Stimulated activated CD8-positive, alpha-beta memory T cell treated with anti-CD3 and anti-CD28 coated beads, Interleukin-15, amount 100 ng/mL, for 4 hours (primary cell): ENCODE measurements at regions not wholly inside any gene's neighbourhood (a gene's known extent, or its start where the extent isn't known, plus 50 kb on each side); places are given as distances from the start of the nearest gene placed in this dataset.
"Not testable (repeated sequence)": the region's sequence is repeated elsewhere in the genome, so short reads cannot be mapped to it uniquely, and the experiment has no call there.

Source experiments
- DNase-seq, 2 donors: peaks; one replicate each; pipeline ENCODE4 v3.0.0-alpha.2; 2020; ENCODE audit warnings: low read depth in 2 of 2

DNA sequence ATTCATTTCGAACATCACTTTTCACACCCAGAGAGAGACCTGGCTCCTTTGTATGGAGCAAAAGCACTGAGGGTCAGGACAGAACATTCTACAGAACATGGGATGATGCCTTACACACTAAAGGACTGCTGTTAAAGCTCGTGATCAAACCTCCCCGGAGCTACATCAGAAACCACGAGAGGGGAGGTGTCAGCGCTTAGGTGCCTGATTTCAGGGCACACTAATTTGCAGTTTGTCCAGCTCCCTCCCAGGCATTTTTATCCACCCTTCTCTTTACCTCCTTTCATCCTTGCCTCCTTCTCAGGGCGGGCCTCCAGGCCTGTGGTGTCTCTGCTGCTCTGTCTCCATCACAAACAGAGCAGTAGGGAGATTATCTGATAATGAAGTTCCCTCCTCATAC is 127.5 kb downstream of the VPREB1 start:
- DNase-seq = no peak

DNA sequence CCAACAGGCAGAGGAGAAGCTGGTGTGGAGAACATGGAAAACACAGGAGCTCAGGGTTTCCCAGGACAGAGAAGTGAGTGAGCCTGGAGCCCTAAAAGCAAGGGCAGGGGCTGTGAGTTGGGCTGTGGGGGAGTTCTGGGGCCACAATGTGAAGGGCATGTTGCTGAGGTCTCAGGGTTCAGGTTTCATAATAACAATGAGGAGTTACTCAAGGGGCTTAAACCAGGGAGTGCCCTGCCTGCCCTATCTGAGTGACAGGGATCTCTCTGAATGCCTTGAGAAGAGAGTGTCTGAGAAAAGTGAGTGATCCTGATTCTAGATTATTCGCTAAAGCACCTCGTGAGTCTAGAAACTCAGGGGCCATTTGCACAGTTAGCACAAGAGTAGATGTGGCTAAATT is 129.6 kb downstream of the VPREB1 start:
- no peak for DNase-seq

DNA sequence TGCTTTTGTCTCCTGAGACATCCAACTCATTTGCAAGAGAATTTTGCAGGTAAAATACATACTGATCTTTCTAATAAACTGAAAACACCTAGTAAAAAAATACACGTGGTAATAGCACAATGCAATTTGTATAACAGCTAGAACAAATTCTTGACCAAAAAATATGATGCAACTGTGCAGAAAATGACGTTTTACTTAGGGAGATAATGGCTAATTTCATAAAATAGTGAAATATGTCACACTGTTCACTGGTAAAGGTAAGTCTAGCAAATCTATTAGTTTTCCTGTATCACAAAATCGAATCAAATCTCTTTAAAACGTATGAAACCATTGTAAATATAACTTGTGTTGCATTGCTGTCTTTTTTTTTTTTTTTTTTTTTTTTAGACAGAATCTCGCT is 130.0 kb downstream of the VPREB1 start:
- DNase-seq = no peak

DNA sequence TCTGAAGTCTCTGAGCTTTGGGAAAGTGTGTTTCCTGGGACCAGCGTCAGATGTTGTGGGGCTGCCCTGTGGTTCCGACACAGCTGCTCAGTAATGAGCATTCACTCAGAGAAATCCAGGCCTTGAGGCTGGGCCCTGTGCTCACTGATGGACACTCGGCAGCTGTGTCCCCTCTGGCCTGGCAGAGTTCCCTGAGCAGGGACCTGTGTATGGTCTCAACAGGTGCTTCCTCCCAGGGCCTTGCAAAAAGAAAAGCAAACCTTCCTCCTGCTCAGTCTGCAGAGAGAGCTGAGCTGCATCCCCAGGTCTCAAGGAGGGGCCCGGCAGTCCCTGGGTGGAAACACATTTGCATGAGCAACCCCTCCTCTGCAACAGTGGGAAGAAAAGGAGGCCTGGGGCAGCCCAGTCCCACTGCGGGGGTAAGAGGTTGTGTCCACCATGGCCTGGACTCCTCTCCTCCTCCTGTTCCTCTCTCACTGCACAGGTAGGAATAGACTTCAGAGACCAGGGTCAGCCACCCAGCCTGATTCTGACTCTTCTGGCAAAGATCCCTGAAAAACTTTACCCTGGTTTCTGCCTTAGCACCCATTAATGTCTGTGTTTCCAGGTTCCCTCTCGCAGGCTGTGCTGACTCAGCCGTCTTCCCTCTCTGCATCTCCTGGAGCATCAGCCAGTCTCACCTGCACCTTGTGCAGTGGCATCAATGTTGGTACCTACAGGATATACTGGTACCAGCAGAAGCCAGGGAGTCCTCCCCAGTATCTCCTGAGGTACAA is 131.2 kb downstream of the VPREB1 start:
- no peak for DNase-seq

DNA sequence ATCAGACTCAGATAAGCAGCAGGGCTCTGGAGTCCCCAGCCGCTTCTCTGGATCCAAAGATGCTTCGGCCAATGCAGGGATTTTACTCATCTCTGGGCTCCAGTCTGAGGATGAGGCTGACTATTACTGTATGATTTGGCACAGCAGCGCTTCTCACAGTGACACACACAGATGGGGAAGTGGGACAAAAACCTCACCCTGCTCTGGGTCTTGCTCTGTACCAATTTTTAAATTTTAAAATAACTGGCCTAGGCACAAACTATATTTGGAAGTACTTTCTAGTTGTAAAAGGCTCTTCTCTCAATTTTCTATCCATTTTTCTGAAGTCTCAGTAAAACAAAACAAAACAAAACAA is 131.7 kb downstream of the VPREB1 start:
- no peak for DNase-seq

DNA sequence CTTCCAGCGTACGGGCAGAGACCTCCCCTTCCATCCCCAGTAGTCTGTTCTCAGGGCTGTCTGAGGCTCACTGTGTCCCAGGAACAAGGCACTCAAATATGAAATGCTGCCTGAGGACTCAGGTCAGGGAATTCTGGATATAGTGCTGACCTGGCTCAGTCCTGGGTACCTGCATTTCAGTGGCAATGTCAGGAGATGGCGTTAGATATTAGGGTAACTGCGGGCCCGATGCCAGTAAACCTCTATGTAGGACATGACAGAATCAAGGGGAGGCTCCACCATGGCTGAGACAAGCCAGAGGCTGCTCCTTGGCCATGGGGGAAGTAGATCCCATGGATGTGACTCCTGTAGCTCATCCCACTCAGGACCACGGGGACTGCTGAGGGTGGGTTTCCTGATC is 131.7 kb downstream of the ZNF280B start:
- not testable (repeated sequence) for DNase-seq

DNA sequence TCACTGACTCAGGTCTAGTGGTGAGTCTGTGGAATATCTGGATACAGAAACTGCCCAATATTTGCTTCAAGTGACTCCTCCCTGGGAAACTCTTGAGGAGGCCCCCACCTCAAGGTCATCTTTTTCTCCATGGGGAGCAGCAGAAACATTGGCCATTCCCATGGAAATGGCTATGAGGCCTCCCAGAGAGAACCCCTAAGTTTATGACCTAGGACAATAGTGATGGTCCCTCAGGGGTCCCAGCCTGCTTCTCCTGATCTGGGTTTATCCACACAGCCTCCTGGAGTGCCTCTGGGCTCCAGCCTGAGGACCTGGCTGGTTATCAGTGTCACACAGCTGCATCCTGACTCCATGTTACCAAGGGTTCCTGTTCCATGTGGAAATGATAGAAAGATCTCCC is 131.2 kb downstream of the ZNF280B start:
- no peak for DNase-seq

DNA sequence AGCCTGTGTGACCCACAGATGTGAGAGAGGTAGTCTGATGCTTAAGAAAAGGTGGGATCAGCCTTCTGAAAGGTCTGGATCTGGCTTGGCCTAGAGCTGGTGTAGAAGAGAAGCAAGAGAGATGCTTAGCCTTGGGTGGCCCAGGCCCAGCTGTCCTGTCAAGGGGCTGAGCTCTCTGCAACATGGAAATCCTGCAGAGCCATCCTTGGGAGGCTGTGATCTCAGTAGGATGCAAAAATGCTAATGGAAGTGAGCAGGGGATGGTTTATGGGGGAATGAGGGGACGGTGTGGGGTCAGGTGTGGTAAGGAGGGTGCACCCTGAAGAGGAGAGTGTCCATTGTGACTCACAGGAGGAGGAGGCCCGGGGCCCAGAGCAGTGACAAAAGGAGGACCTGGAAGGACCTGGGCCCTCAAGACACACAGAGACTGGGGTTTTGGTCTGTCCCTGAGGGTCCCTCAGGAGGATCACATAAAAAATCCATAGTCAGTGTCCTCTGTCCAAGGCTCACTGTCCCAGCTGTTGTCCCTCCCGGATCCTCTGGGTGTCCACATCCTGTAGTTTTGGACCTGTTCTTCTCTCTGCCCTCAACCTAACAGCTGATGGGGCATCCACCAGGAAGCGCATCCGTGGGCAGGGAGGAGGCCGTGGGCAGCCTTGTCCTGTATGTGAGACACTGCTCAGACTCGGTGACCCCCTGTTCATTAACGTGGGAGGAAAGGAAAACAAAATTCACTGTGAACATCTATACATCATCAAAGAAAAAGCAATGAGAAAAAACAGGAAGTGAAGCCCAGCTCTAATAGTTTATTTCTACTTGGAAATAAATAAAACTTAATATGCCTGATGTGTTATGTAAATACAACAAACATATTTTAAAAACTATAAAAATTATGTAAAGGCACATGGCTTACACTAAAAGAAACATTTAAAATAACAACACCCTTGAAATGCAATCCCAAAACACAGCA is 129.8 kb downstream of the ZNF280B start:
- no peak for DNase-seq

DNA sequence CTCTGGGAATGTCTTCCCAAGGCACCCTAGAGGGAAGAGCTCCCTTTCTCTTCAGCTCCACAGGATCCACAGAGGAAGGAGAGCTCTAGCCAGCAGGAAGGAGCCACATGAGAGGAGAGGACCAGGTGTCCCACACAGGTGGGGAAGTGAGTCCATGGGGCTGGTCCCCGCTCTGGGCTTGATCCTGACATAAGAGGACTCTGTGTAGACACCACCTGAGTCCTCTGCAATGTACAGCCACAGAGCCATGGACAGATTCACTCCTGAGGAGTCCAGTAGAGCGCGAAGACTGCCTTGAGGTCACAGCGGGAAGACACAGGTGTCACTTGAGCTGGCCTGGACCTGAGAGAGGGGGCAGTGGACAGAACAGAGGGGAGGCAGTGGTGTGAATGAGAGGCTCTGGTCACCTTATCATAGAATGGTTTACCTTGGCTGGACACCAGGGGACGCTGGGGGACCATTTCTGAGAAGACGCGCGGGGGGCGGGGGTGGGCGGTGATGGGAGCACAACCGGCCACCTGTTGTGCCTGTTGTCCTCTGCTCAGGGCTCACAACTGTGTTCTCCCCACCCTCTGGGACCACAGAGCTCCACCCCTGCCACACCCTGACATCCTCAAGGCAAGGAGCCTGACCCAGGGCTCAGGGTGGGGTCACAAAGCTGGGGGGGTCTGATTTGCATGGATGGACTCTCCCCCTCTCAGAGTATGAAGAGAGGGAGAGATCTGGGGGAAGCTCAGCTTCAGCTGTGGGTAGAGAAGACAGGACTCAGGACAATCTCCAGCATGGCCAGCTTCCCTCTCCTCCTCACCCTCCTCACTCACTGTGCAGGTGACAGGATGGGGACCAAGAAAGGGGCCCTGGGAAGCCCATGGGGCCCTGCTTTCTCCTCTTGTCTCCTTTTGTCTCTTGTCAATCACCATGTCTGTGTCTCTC is 128.2 kb downstream of the ZNF280B start:
- no peak for DNase-seq

DNA sequence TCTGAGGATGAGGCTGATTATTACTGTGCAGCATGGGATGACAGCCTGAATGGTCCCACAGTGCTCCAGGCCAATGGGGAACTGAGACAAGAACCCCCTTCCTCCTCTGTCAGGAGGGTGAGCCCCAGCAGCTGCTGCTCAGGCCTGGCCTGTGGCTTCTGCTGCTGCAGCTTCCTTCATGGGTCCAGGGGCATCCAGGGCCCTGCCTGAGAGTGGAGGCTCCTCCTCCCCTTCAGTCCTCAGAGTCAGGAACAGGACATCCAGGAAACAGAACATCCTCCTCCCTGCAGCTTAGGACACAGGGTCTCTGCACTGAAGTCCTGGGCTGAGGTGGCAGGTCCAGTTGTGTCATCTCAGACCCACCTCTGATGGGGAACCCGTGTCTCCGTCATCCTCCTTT is 127.2 kb downstream of the ZNF280B start:
- not testable (repeated sequence) for DNase-seq

DNA sequence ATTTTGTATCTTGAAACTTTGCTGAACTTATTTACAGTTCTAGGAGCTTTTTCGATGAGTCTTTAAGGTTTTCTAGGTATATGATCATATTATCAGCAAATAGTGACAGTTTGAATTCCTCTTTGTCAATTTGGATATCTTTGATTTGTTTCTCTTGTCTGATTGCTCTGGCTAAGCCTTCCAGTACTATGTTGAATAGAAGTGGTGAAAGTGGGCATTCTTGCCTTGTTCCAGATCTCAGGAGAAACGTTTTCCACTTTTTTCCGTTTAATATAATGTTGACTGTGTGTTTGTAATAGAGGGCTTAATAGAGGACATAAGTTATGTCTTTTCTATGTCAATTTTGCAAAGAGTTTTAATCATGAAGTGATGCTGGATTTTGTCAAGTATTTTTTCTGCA is 124.3 kb downstream of the ZNF280B start:
- no peak for DNase-seq

DNA sequence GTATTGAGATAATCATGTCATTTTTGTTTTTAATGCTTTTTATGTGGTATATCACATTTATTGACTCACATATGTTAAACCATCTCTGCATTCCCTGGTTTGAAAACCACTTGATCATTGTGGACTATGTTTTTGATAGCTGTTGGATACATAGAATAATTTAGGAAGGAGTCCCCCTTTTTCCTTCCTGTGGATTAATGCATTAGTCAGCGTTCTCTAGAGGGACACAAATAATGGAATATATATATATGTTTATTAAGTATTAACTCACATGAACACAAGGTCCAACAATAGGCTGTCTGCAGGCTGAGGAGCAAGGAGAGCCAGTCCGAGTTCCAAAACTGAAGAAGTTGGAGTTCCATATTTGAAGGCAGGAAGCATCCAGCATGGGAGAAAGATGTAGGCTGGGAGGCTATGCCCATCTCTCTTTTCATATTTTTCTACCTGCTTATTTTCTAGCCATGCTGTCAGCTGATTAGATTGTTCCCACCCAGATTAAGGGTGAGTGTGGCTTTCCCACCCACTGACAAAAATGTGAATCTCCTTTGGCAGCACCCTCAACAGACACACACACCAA is 123.8 kb downstream of the ZNF280B start:
- no peak for DNase-seq

DNA sequence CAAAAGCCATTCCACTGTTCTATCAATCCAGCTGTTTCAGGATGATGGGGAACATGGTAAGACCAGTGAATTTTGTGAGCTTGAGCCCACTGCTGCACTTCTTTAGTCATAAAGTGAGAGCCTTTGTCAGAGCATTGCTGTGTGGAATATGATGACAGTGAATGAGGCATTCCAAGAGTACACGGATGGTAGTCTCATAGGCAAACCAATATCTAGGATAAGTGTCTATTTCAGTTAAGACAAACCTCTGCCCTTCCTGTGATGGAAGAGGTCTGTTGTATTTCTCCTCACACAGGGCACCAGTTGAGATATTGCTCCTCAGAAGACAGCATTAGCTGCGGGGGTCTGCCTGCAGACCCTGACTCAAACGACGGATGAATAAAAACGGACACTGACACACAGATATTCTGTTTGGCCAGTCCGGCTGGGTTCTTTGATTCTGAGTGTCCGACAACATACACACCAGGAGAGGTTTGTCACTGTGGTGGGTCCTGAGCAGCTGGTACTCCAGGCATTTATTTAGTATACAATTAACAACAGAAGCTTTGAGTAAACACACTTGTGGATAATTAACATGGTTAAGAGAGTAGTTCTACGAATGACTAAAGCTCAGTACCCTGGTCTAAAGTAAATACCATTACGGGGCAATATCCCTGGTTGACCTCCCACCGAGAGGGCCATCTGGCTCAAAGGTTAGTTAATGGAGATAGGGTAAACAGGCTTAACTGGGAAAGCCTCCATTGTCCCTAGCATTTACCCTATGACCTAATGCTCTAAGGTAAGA is 121.7 kb downstream of the ZNF280B start:
- no peak for DNase-seq

DNA sequence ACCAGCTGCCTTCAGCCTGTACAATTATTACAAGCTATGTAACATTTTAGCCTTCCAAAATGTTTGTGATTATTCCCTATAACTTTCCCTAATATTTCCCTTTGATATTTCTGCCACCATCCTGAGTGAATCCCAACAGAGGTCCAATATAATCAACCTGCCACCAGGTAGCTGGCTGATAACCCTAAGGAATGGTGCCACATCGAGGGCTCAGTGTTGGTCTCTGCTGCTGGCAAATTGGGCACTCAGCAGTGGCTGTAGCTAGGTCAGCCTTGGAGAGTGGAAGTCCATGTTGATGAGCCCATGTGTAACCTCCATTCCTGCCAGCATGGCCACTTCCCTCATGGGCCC is 121.2 kb downstream of the ZNF280B start:
- no peak for DNase-seq

DNA sequence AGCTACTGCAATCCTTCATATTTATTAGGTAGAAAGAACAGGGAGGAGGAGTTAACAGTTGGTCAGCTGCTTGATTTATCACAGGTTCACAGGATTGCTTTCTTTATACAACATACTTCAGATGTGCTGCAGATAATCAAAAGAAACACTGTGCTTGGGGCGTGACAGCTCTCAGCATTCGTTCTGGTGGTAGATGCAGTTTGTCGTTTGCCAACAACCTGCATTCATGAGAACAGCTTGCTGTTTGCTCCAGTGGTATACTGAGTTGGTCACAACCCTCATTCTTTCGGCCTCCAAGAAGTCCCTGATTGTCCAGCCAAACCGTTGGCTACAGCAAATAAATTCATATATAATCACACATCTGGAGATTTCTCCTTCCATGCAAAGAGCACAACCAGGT is 120.5 kb downstream of the ZNF280B start:
- DNase-seq = no peak

DNA sequence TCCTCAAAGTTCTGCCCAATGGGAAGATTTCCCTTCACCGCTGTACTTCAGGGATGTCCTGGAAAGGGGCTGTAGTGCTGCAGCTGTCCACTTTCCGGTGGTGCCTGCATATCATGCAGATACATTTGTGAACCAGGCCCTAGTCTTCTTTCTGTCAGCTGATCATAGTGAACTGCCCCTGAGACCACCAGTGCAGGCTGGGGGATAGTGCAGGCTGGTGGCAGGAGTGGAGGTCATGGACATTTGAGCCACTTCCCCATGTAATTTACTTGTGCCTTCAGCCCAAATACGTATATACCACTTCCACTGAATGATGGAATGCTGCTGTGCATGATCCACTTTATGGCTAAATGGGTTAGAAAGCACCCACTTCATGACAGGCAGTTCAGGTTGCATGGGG is 120.0 kb downstream of the ZNF280B start:
- no peak for DNase-seq

DNA sequence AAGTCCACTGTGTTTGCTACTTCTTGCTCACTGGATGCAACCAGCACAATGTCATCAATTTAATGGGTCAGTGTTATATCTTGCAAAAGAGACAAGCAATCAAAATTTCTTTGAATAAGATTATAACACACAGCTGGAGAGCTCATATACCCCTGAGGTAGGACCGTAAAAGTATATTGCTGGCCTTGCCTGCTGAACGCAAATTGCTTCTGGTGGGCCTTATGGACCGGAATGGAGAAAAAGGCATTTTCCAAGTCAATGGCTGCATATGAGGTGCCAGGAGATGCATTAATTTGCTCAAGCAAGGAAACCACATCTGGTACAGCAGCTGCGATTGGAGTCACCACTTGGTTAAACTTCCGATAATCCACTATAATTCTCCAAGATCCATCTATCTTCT is 119.1 kb downstream of the ZNF280B start:
- no peak for DNase-seq

DNA sequence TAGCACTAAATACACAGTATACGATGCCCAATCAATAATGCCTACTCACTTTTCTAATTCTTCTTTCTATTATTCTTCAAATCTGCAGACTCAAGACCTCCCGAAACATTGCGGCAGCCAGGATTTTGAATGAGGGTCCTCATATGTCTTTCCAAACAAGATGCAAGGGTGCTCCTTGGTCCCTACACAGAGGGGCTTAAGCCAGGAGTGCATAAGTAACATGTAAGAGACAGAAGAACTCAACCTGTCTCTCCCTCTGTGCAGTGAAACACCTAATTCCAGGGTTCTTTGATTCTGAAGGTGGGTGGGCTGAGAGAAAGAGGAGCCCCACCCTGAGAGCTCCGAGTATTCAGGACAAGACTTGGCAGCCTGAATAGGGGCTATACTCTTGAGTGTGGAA is 117.6 kb downstream of the ZNF280B start:
- DNase-seq = no peak

DNA sequence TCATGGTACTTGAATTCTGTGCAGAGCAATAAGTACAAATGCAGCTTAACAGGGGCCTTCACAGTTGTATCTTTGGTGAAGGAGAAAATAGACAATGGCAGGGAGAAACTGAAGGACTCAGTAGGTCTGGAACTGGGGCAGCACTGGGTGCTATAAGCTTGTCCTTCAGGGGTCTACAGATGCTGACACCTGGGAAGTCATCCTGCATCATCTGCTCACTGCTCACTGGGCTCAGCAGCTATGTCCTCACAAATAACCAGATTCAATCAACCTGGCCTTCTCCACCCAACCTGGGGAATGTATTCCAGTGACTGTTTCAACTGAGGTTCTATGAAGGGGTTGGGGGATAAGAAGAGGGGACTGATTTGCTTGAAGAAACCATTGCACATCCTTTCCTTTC is 117.0 kb downstream of the ZNF280B start:
- DNase-seq = no peak

DNA sequence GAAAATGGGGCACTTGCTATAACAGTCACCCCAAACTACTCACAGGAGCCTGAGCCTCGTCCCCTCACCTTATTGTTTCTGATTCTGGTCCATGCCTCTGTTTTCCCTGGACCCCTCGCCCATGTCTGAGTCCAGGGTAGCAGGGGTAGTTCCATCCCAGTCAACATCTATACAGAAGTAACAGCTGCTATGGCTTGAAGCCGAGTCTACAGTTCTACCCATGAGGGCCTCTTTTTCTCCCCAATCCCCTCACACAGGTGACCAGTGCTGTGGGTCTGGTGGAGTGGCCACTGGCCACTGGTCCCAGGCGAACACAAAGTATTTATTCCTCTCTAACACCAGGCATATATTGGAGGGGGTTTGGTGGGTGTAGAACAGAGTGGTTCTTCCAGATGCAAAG is 116.4 kb downstream of the ZNF280B start:
- no peak for DNase-seq

DNA sequence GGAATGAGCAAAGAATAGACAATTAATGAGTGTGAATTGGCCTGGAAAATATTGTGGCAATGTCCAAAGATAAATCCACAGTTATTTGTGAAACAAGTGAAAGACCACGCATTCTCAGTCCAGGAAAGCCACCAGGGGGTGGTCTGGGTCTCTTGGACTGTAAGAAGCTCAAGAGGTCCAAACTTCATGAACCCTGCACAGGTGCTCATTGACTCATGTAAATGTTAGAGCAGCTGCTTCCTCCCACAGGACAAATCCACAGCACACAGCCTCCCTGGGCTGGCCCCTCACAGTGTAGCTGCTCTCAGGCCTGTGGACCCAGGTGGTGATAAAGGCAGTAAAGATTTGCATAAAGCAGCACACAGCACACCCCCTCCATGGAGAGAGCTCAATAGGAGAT is 114.0 kb downstream of the ZNF280B start:
- DNase-seq = no peak
